ENCODE measurements at regions not wholly inside any gene's neighbourhood (a gene's known extent, or its start where the extent isn't known, plus 50 kb on each side); places are given as distances from the start of the nearest gene placed in this dataset.
"Not testable (repeated sequence)": the region's sequence is repeated elsewhere in the genome, so short reads cannot be mapped to it uniquely, and the experiment has no call there.

GRCh38 chr16:13336907-13337881, 435.8 kb downstream of the SHISA9 start:
- DNase-seq = not testable (repeated sequence)

DNA sequence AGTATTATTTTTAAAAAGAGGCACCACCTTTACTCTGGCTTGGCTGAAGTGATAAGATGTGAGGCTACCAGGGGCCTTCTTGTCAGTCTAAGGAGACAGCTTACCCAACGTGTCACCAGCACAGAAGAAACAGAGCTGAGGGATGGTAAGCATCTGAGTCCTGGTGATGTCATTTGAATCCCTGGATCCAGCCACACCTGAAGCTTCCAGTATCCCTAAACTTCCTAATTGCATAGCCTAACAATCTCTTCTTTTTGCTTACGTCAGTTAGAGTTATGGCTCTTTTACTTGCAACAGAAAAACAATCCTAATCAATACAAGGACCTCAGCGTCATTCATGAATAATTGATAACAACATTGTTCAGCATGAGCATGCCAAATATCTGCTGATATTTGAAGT, 436.6 kb downstream of the SHISA9 start:
- no peak for DNase-seq

- no peak for DNase-seq
Observed at GRCh38 chr16:13342675-13343074, 441.3 kb downstream of the SHISA9 start.

GRCh38 chr16:13344001-13344400, 442.6 kb downstream of the SHISA9 start:
- DNase-seq = no peak

GRCh38 chr16:13348416-13348815, 447.0 kb downstream of the SHISA9 start:
- no peak for DNase-seq

GRCh38 chr16:13350000-13350399, 448.6 kb downstream of the SHISA9 start:
- no peak for DNase-seq

GRCh38 chr16:13351181-13351580, 449.8 kb downstream of the SHISA9 start:
- DNase-seq = no peak

DNA sequence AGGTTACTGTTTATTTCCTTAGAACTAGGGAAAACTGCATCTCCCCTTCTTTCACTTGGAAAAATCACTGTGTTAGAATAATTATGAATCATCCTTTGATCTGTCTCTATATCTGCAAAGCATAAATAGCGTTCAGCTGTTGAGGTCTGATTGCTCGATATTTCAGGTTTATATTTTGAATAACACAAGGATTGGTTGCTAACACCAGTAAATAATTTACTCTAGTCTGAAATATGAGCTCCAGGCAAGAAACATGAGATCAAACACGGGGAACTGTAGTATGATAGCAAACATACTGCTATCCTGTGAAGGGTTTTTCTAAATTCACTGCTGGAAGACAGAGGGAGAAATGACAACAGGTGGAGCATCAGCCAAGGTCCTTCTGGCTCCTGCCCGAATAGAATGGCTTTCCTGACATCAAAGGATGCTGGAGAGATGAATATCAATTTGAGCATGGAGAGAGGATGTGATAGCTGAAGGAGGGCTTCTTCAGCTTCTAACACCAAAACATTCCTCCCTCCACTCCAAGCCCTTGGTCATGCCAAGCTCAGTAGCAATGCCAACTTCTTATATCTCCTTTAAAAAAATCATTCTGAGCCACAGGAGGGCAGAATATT, 450.3 kb downstream of the SHISA9 start:
- no peak for DNase-seq

DNA sequence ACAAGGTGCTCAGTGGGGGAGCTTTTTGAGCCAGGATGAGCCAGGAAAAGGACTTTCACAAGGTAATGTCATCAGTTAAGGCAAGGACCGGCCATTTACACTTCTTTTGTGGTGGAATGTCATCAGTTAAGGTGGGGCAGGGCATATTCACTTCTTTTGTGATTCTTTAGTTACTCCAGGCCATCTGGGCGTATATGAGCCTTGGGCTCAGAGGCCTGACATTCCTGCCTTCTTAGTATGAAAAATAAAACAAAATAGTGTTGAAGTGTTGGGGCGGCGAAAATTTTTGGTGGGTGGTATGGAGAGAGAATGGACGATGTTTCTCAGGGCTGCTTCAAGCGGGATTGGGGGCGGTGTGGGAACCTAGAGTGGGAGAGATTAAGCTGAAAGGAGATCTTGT, 451.4 kb downstream of the SHISA9 start:
- not testable (repeated sequence) for DNase-seq

- DNase-seq = not testable (repeated sequence)
Observed at GRCh38 chr16:13357842-13358241, 456.4 kb downstream of the SHISA9 start.

DNA sequence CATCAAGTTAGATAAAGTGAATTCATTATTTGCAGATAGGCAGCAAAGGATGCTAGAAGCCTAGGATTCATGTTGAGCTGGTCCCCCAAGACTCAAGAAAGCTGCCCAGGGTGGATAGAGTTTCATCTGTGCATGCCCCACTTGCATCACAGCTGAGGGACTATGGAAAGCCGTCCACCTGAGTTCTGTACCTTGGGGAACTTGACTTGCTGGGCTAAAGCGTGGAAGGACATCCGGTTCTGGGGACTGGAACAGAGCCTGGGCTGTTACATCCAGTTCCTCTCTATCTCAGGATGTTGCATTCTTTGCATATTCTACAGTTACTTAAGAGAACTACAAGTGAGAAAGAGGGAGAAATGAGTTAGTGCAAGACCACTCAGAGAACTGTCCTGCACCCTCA, 458.4 kb downstream of the SHISA9 start:
- DNase-seq = no peak

DNA sequence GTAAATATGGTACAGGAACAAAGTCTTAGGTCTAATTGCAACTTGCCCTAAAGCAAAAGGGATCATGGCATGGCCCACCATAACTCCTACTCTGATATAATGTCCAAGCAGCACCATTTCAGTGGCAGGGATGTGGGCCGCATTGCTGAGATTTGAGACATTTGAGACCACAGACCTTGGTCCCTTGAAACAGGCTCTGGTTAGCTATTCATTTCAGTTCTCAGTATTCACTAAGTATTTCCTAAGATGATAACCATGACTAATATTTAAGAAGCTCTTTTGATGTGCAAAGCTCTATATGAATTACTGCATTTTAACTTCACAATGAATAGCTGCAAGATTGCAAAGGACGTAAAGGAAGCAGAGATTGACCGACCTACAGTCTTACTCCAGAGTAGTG, 471.0 kb downstream of the SHISA9 start:
- DNase-seq = no peak

DNA sequence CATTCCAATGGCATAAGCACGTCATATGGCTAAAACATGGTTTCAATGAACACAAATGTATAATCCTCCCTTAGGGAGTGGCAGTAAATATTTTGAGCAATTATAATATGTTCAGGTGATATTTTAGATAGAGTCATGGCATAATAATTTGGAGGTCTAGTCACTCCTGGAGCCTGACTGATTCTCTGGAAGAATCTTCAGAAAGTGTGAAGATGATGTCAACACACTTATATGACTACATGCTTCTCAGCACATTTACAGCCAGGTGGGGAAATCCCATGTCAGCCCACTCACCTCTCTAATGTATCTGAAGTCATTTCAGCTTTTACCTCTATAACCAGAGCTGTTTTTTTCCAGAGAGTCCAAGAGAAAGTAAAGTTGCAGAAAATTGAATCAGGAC, 474.8 kb downstream of the SHISA9 start:
- DNase-seq = no peak

- no peak for DNase-seq
Observed at GRCh38 chr16:13377143-13377542, 475.7 kb downstream of the SHISA9 start.

- DNase-seq = no peak
Observed at GRCh38 chr16:13378151-13378550, 476.8 kb downstream of the SHISA9 start.

- DNase-seq = no peak
Observed at GRCh38 chr16:13379266-13379665, 477.9 kb downstream of the SHISA9 start.

- DNase-seq = not testable (repeated sequence)
Observed at GRCh38 chr16:13385156-13386040, 484.0 kb downstream of the SHISA9 start.

DNA sequence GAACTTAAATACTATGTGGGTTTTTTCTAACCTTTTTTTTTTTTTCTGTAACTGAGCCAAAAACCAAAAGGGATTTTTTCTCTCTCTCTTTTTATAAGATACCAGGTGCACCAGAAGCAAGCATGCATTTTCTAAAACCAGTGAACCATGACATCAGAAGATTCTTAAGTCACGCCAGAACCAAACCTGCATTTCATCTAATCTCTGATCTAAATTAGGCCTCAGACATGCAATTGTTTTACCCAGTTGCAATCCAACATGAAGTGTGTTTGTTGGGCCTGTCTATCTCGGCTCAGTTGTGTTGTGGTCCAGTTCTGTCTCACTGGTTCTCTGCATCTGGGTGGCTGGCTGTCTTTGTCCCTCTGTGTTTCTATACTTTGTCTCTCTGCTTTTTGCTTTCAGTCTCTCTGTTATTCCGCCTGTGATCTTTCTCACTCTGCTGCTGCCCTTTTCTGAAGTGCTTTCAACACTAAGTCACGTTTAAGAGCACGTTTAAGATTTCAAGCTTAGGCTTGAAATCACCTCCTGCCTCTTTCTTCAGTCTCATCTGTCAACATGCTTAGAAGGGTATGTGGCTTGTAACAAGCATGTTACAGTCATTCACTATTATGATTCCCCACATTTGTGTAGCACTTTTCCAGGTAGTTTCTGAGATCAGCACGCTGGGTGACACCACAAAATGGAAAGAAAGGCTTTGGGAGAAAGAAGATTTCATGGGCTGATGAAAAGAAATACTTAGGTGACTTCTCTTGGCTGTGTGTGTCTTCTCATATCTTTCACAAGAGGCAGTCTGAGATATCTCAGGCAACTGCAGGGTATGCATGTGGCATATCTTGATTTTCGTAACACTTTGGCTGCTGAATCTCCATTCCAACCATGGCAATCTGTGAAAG, 488.9 kb downstream of the SHISA9 start:
- no peak for DNase-seq

- no peak for DNase-seq
Observed at GRCh38 chr16:13390986-13391305, 489.5 kb downstream of the SHISA9 start.

GRCh38 chr16:13391337-13391736, 489.9 kb downstream of the SHISA9 start:
- no peak for DNase-seq

- no peak for DNase-seq
Observed at GRCh38 chr16:13392341-13392740, 490.9 kb downstream of the SHISA9 start.

DNA sequence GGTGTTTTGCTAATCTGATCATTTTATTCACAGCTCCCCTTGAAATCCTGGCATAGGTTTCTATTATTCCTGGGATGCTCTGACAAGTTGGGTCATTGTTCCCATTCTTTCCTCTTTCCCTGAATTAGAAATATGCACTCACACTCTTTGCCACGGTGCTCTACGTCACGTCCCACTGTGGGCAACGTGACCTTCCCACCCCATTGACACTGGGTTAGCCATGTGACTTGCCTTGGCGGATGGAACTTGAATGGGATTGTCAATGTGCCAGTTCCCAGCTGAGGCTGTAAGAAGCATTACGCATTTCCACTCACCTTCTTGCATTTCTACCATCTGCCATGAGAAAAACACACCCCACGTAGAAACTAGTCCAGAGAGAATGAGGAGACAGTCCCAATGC, 492.4 kb downstream of the SHISA9 start:
- no peak for DNase-seq
